HG03575 (cell line): ENCODE measurements at regions not wholly inside any gene's neighbourhood (a gene's known extent, or its start where the extent isn't known, plus 50 kb on each side); places are given as distances from the start of the nearest gene placed in this dataset.

Experiments
- ATAC-seq: cut with Tn5 transposase; IDR thresholded peaks from one replicate; pipeline ENCODE4 v1.9.1; 2021; ENCODE audit not compliant: unreplicated experiment, insufficient number of reproducible peaks, low FRiP score; ENCODE audit errors: extremely low read depth

- no peak for ATAC-seq
Observed at GRCh38 chr16:85426806-85427205, 186.3 kb upstream of the GSE1 start.

- no peak for ATAC-seq
Observed at GRCh38 chr16:85428168-85428898, 184.8 kb upstream of the GSE1 start.

- ATAC-seq, result no peak
Observed at GRCh38 chr16:85428899-85429775, 184.0 kb upstream of the GSE1 start.

GRCh38 chr16:85429776-85430522, 183.2 kb upstream of the GSE1 start:
- ATAC-seq, result no peak

GRCh38 chr16:85430523-85431421, 182.3 kb upstream of the GSE1 start:
- ATAC-seq, result no peak

- no peak for ATAC-seq
Observed at GRCh38 chr16:85431431-85432124, 181.5 kb upstream of the GSE1 start.

GRCh38 chr16:85432606-85433005, 180.5 kb upstream of the GSE1 start:
- no peak for ATAC-seq

GRCh38 chr16:85433477-85433876, 179.6 kb upstream of the GSE1 start:
- ATAC-seq, result no peak

GRCh38 chr16:85435286-85435685, 177.8 kb upstream of the GSE1 start:
- no peak for ATAC-seq

- ATAC-seq, result no peak
Observed at GRCh38 chr16:85435700-85436099, 177.4 kb upstream of the GSE1 start.

GRCh38 chr16:85436207-85436606, 176.9 kb upstream of the GSE1 start:
- no peak for ATAC-seq

GRCh38 chr16:85436636-85437165, 176.4 kb upstream of the GSE1 start:
- ATAC-seq, result no peak

- ATAC-seq, result no peak
Observed at GRCh38 chr16:85437166-85438052, 175.7 kb upstream of the GSE1 start.

GRCh38 chr16:85438981-85439685, 174.0 kb upstream of the GSE1 start:
- ATAC-seq, result no peak

- ATAC-seq, result no peak
Observed at GRCh38 chr16:85440744-85441143, 172.4 kb upstream of the GSE1 start.

- ATAC-seq, result no peak
Observed at GRCh38 chr16:85441189-85441889, 171.8 kb upstream of the GSE1 start.
